SH-SY5Y (cell line): ENCODE measurements at regions not wholly inside any gene's neighbourhood (a gene's known extent, or its start where the extent isn't known, plus 50 kb on each side); places are given as distances from the start of the nearest gene placed in this dataset.

Source experiments
- GATA2 ChIP-seq: IDR thresholded peaks from 2 replicates; pipeline ENCODE4 v1.6.1; 2011; ENCODE audit warnings: mild to moderate bottlenecking, low read depth, low read length
- GATA3 ChIP-seq: IDR thresholded peaks from 2 replicates; pipeline ENCODE4 v1.6.1; 2011; ENCODE audit warnings: low read depth, mild to moderate bottlenecking, low read length, moderate library complexity

- TF ChIP-seq GATA3 = no peak
- no peak for TF ChIP-seq GATA2
These were observed 210.0 kb downstream of the MAP2K4 start for GRCh38 chr17:12230481-12231354.
